H9 (cell line): ENCODE measurements at regions not wholly inside any gene's neighbourhood (a gene's known extent, or its start where the extent isn't known, plus 50 kb on each side); places are given as distances from the start of the nearest gene placed in this dataset.

ENCODE experiments used
- DNase-seq: peaks from one replicate; pipeline ENCODE4 v3.0.0-alpha.2; 2017
- H2AFZ ChIP-seq: one replicate; pipeline ENCODE4 v1.6.1; 2013; ENCODE audit warnings: mild to moderate bottlenecking, low read length, control low read depth, moderate library complexity
- H2AK5ac ChIP-seq: 2 replicates; pipeline ENCODE4 v1.6.1; 2013; ENCODE audit warnings: low read length, control low read depth, mixed read lengths; ENCODE audit not compliant: insufficient read length
- H2BK120ac ChIP-seq: one replicate; pipeline ENCODE4 v1.6.1; 2013; ENCODE audit warnings: low read depth, mild to moderate bottlenecking, low read length, control low read depth, inconsistent platforms; ENCODE audit not compliant: poor library complexity, severe bottlenecking
- H2BK12ac ChIP-seq: 2 replicates; pipeline ENCODE4 v1.6.1; 2013; ENCODE audit warnings: low read length, control low read depth, mixed read lengths, low read depth; ENCODE audit not compliant: insufficient read length
- H2BK15ac ChIP-seq: 2 replicates; pipeline ENCODE4 v1.6.1; 2013; ENCODE audit warnings: low read depth, low read length, control low read depth
- H2BK20ac ChIP-seq: one replicate; pipeline ENCODE4 v1.6.1; 2013; ENCODE audit warnings: low read depth, mild to moderate bottlenecking, low read length, control low read depth, inconsistent platforms; ENCODE audit not compliant: poor library complexity, severe bottlenecking
- H2BK5ac ChIP-seq: 2 replicates; pipeline ENCODE4 v1.6.1; 2013; ENCODE audit warnings: low read length, control low read depth, mixed read lengths; ENCODE audit not compliant: insufficient read length
- H3K14ac ChIP-seq: 2 replicates; pipeline ENCODE4 v1.6.1; 2013; ENCODE audit warnings: low read length, control low read depth; ENCODE audit not compliant: insufficient read depth
- H3K18ac ChIP-seq: 2 replicates; pipeline ENCODE4 v1.6.1; 2013; ENCODE audit warnings: low read depth, mild to moderate bottlenecking, mixed read lengths, low read length, control low read depth; ENCODE audit not compliant: insufficient read length
- H3K23ac ChIP-seq: 2 replicates; pipeline ENCODE4 v1.6.1; 2013; ENCODE audit warnings: low read length, control low read depth, mixed read lengths, low read depth; ENCODE audit not compliant: insufficient read length
- H3K23me2 ChIP-seq: 2 replicates; pipeline ENCODE4 v1.6.1; 2013; ENCODE audit warnings: low read depth, mild to moderate bottlenecking, mixed read lengths, low read length, control low read depth; ENCODE audit not compliant: insufficient read length, poor library complexity, severe bottlenecking
- H3K27ac ChIP-seq: 2 replicates; pipeline ENCODE4 v1.5.1; 2013; ENCODE audit warnings: low read length, control low read depth, mixed read lengths, low read depth; ENCODE audit not compliant: insufficient read length
- H3K27me3 ChIP-seq: 2 replicates; pipeline ENCODE4 v1.6.1; 2013; ENCODE audit warnings: low read length, control low read depth, inconsistent platforms; ENCODE audit not compliant: insufficient read depth
- H3K4ac ChIP-seq: 2 replicates; pipeline ENCODE4 v1.6.1; 2013; ENCODE audit warnings: low read depth, mild to moderate bottlenecking, control low read depth, inconsistent platforms, low read length, moderate library complexity
- H3K4me1 ChIP-seq: 2 replicates; pipeline ENCODE4 v1.6.1; 2013; ENCODE audit warnings: low read length, control low read depth, inconsistent platforms; ENCODE audit not compliant: insufficient read depth
- H3K4me2 ChIP-seq: 2 replicates; pipeline ENCODE4 v1.6.1; 2013; ENCODE audit warnings: low read length, control low read depth, mixed read lengths; ENCODE audit not compliant: insufficient read length, insufficient read depth
- H3K56ac ChIP-seq: 2 replicates; pipeline ENCODE4 v1.6.1; 2013; ENCODE audit warnings: low read depth, mild to moderate bottlenecking, mixed read lengths, low read length, control low read depth; ENCODE audit not compliant: insufficient read length
- H3K79me1 ChIP-seq: 2 replicates; pipeline ENCODE4 v1.6.1; 2013; ENCODE audit warnings: low read depth, mild to moderate bottlenecking, moderate library complexity, low read length, control low read depth, inconsistent platforms; ENCODE audit not compliant: insufficient read depth, poor library complexity, severe bottlenecking
- H3K79me2 ChIP-seq: 2 replicates; pipeline ENCODE4 v1.6.1; 2013; ENCODE audit warnings: low read length, control low read depth, inconsistent platforms; ENCODE audit not compliant: insufficient read depth
- H3K9ac ChIP-seq: 2 replicates; pipeline ENCODE4 v1.6.1; 2013; ENCODE audit warnings: low read length, control low read depth, mixed read lengths; ENCODE audit not compliant: insufficient read length; ENCODE audit errors: extremely low read depth
- H3K9me3 ChIP-seq: one replicate; pipeline ENCODE4 v1.6.1; 2013; ENCODE audit warnings: low read depth, low read length, inconsistent platforms; ENCODE audit not compliant: control insufficient read depth
- H3T11ph ChIP-seq: one replicate; pipeline ENCODE4 v1.6.1; 2013; ENCODE audit warnings: mild to moderate bottlenecking, low read length, control low read depth, inconsistent platforms
- H4K20me1 ChIP-seq: one replicate; pipeline ENCODE4 v1.6.1; 2013; ENCODE audit not compliant: control insufficient read depth, insufficient read length, insufficient read depth
- H4K5ac ChIP-seq: 2 replicates; pipeline ENCODE4 v1.6.1; 2013; ENCODE audit warnings: low read depth, mild to moderate bottlenecking, mixed read lengths, low read length, control low read depth; ENCODE audit not compliant: insufficient read length
- H4K8ac ChIP-seq: replicated peaks from 2 replicates; pipeline ENCODE4 v1.6.1; 2013; ENCODE audit warnings: low read length, control low read depth, mixed read lengths, low read depth; ENCODE audit not compliant: insufficient read length
- H4K91ac ChIP-seq: 2 replicates; pipeline ENCODE4 v1.6.1; 2013; ENCODE audit warnings: low read depth, mild to moderate bottlenecking, moderate library complexity, mixed read lengths, low read length, control low read depth; ENCODE audit not compliant: insufficient read length
- H3K27ac Mint-ChIP-seq, 3 experiments: 2 replicates in 2 of 3; 3 replicates in 1 of 3; pipeline ENCODE4 v1.8.0; 2020 to 2021; ENCODE audit warnings: mixed read lengths in 3 of 3, mild to moderate bottlenecking in 1 of 3, moderate library complexity in 1 of 3
- H3K27me3 Mint-ChIP-seq: 2 replicates; pipeline ENCODE4 v1.8.0; 2021; ENCODE audit warnings: low read depth, mild to moderate bottlenecking, moderate library complexity, mixed read lengths
- H3K36me3 Mint-ChIP-seq, 3 experiments: 2 replicates in 2 of 3; 3 replicates in 1 of 3; pipeline ENCODE4 v1.8.0; 2020 to 2021; ENCODE audit warnings: low read depth in 3 of 3, mixed read lengths in 3 of 3; ENCODE audit not compliant: insufficient read depth in 1 of 3
- H3K4me1 Mint-ChIP-seq, 2 experiments: 2 replicates each; pipeline ENCODE4 v1.8.0; 2020; ENCODE audit warnings: mixed read lengths in 2 of 2
- H3K4me3 Mint-ChIP-seq, 2 experiments: 2 replicates in 1 of 2; 3 replicates in 1 of 2; pipeline ENCODE4 v1.8.0; 2020 to 2021; ENCODE audit warnings: mild to moderate bottlenecking in 2 of 2, mixed read lengths in 2 of 2, moderate library complexity in 1 of 2
- H3K9me3 Mint-ChIP-seq, 2 experiments: 2 replicates in 1 of 2; 3 replicates in 1 of 2; pipeline ENCODE4 v1.8.0; 2020; ENCODE audit warnings: mild to moderate bottlenecking in 2 of 2, mixed read lengths in 2 of 2, moderate library complexity in 1 of 2
- WGBS: extraction: QIAGEN DNeasy Blood & Tissue Kit; methylation state at CpG from one replicate; pipeline ENCODE4 v1.1.7; 2013; ENCODE audit warnings: missing lambda C conversion rate, low lambda C conversion rate, mixed read lengths; ENCODE audit not compliant: insufficient read length; ENCODE audit errors: extremely low coverage; 5-methylcytosine and 5-hydroxymethylcytosine counted together
- TF ChIP-seq, protein P1 (sequence below): fragments of 200-600 bp; sonication (generic); conservative IDR thresholded peaks from 3 replicates; pipeline ENCODE4 v1.8.0; 2021; ENCODE audit warnings: antibody characterized with exemption, mild to moderate bottlenecking

DNA sequence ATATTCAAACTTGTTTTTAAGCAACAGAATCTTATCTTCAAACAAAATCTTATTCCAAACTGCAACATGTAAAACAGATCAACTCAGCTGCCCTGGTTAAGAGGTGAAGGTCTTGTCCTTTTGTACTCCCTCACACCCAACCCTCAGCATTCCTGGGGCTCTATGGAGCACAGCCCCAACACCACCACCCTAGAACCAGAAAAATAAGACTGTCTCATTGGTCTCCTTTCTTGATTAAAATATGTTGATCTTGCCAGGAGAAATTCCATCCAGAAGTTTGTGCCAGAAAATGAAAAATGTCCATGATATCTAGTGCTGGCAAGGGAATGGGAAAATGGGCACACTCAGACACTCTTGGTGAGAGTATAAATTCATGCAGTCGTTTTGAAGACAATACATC is 62.1 kb upstream of the TMEM17 start:
- Mint-ChIP-seq H3K9me3 (no peaks in the 10 kb centered on the region), H3K36me3 (no peaks in the 10 kb centered on the region), H3K4me3 (no peak overlapping the region), H3K27me3 (peaks cover 20% of the 10 kb centered on the region), H3K27ac (no peak overlapping the region), H3K4me1 (peaks cover 16% of the 10 kb centered on the region in 2 experiments)
- no peaks in the 10 kb centered on the region for H3K9me3 ChIP-seq
- H3K23me2 ChIP-seq, result peaks cover 9% of the 10 kb centered on the region
- H3K79me2 ChIP-seq, result no peaks in the 10 kb centered on the region
- H4K20me1 ChIP-seq, result no peaks in the 10 kb centered on the region
- no peak overlapping the region for H3K56ac ChIP-seq
- H3K4me1 ChIP-seq, result no peaks in the 10 kb centered on the region
- H2AK5ac ChIP-seq, result no peak overlapping the region
- H3K27me3 ChIP-seq, result peaks cover 4% of the 10 kb centered on the region; the same call in 1 of the 2 replicates
- no peak overlapping the region for H3K14ac ChIP-seq
- no peak overlapping the region for H4K8ac ChIP-seq
- no peak for DNase-seq
- H2AFZ ChIP-seq, result no peak overlapping the region
- TF ChIP-seq, protein P1, sequence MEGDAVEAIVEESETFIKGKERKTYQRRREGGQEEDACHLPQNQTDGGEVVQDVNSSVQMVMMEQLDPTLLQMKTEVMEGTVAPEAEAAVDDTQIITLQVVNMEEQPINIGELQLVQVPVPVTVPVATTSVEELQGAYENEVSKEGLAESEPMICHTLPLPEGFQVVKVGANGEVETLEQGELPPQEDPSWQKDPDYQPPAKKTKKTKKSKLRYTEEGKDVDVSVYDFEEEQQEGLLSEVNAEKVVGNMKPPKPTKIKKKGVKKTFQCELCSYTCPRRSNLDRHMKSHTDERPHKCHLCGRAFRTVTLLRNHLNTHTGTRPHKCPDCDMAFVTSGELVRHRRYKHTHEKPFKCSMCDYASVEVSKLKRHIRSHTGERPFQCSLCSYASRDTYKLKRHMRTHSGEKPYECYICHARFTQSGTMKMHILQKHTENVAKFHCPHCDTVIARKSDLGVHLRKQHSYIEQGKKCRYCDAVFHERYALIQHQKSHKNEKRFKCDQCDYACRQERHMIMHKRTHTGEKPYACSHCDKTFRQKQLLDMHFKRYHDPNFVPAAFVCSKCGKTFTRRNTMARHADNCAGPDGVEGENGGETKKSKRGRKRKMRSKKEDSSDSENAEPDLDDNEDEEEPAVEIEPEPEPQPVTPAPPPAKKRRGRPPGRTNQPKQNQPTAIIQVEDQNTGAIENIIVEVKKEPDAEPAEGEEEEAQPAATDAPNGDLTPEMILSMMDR, result no peak
- no peak overlapping the region for H3K4me2 ChIP-seq
- no peak overlapping the region for H2BK5ac ChIP-seq
- H3K27ac ChIP-seq, result no peak overlapping the region
- H3K23ac ChIP-seq, result no peak overlapping the region
- no peak overlapping the region for H4K5ac ChIP-seq
- WGBS, result no CpG with 5 or more reads among the region's 1 CpG
- H4K91ac ChIP-seq, result no peak overlapping the region
- H2BK120ac ChIP-seq, result no peak overlapping the region
- no peak overlapping the region for H3K9ac ChIP-seq
- H2BK12ac ChIP-seq, result no peak overlapping the region
- H3K79me1 ChIP-seq, result no peaks in the 10 kb centered on the region
- no peak overlapping the region for H3T11ph ChIP-seq
- H3K4ac ChIP-seq, result no peak overlapping the region
- H2BK15ac ChIP-seq, result no peak overlapping the region
- H2BK20ac ChIP-seq, result no peak overlapping the region
- no peak overlapping the region for H3K18ac ChIP-seq
